SHP77 treated with DMSO at 0.1 percent for 48 hours (cell line): ENCODE measurements at regions not wholly inside any gene's neighbourhood (a gene's known extent, or its start where the extent isn't known, plus 50 kb on each side); places are given as distances from the start of the nearest gene placed in this dataset.

Experiments
- DNase-seq: peaks from one replicate; lab custom pipeline; 2025; lab: John Stamatoyannopoulos, UW

DNA sequence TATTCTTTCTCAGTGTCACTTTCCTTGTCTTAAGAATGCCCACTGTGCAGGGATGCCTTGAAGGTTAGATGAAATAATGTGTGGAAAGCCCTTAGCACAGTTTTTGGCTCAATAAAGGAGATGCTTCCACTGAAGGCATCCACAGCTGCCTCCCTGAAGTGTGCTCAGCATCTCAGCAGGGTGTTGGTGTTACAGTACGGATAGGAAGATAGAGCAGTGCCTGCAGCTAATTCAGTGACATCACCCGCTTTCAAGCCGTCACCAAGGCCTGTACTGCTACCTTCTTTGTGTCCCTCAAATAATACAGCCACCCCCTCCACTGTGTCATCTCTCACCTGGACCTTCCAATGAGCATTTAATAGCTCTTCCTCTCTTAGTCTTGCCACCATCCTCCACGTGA lies 59.0 kb downstream of the NDUFS5 start:
- DNase-seq: no peak

GRCh38 chr1:39086386-39086785 lies 60.2 kb downstream of the NDUFS5 start:
- no peak for DNase-seq

GRCh38 chr1:39086865-39087409 lies 60.8 kb downstream of the NDUFS5 start:
- DNase-seq: no peak

DNA sequence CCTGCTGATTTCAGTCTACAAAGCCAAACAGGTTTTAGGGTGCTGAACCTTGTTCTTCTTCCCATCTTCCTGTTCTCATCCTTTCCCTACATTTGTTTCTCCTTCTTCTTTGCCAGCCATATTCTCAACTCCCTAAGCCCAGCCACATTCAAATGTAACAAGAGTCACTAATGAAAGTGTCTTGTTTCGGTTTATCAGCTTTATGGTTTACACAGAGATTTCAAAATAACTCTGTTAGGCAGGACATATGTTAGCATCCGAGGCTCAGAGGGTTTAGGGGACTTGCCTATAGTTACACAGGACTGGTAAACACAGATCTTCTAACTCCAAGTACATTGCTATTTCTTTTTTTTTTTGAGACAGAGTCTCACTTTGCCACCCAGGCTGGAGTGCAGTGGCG lies 61.3 kb downstream of the NDUFS5 start:
- no peak for DNase-seq

GRCh38 chr1:39088658-39089057 lies 62.5 kb downstream of the NDUFS5 start:
- DNase-seq: no peak

GRCh38 chr1:39089931-39090521 lies 63.9 kb downstream of the NDUFS5 start:
- DNase-seq: no peak

- DNase-seq: no peak
Measured at GRCh38 chr1:39090757-39091380, 64.7 kb downstream of the NDUFS5 start.

DNA sequence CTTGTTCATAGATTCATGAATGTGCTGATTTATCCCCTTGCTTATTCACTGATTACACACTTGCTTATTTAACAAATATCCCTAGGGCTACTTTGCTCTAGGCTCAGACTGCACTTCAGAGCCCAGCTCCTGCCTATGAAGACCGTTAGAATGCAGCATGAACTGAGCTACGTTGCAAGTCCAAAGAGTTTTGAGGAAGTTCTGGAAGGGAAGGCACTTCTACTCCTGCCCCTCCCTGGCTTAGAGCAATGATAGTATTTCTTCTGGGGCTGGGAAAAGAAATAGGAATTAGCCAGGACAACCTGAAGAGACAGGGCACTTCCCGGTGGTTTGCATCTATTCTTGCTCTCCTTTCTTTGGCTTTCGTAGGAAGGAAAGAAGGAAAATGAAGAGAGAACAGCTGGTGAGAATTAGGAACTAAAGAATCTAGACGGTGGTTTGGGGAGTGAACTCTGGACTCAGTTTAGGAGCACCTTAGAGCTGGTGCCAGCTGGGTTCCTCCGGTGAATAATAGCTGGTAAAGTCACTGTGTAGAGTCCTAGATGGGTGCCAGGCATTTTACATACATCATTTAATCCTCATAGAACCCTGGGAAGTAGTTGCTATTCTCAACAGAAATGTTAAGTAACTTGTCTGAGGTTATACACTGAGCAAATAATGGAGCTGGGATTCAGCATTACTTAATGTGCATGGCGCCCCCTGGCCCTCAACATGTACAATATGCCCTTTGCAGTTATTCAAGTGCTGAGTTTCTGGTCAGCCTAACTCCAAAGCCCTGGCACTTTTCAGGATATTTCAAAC lies 65.9 kb downstream of the NDUFS5 start:
- DNase-seq: no peak

DNA sequence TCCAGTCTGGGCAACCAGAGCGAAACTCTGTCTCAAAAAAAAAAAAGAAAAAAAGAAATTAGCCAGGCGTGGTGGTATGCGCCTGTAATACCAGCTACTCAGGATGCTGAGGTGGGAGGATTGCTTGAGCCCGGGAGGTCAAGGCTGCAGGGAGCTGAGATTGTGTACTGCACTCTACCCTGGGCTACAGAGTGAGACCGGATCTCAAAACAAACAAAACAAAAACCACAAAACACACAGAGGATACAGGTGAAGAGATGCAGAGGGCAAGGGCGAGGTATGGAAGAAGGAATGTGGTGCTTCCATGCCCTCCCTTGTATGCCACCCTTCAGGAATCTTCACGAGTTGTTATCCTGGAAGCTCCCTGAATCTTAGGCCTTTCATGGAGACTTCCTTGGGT lies 68.5 kb downstream of the NDUFS5 start:
- DNase-seq: no peak

GRCh38 chr1:39098546-39099250 lies 72.5 kb downstream of the NDUFS5 start:
- peak; percentile 63 for DNase-seq

GRCh38 chr1:39102537-39103327 lies 76.6 kb downstream of the NDUFS5 start:
- DNase-seq: peak; percentile 69

- DNase-seq: no peak
Measured at GRCh38 chr1:39103328-39104157, 77.4 kb downstream of the NDUFS5 start.

DNA sequence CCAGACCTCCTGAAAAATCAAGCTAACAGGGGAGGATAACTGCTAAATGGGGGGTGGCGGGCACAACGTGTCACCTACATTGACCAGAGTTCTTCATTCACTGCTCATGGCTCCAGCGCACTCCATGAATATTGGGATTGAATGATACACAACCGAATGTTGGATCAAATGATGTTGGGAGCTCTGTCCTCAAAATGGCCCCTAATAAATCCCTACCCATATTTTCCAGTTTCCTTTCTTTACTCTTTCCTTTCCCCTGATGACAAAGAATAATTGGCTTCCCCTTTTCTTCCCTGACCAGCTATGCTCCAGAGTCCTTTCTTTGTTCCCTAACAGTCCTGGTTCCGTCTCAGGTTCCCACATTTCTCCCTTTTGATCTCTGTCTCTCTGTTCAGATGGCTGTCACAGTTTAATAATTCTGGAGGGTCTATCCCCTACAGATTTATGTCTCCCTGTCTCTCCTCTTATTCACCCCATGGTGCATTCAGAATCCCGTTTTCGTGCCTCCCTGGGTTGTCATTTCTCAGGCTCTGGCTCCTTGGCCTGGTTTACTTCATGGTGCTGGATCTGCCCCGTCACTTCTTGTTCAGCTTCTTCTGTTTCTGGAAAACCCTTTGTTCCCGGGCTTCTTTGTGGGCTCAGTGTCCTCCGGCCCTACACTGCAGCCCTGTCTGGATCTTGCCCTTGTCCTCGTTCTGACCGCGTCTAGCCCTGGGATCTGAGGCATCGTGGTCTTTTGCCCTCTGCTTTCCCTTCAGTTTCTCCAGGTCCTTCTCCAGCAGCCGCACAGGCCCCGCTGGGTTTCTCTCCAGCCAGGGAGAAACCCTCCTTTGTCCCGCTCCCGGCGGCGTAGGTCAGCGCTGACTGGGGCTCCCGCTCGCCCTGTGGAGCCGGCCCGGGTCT lies 78.3 kb downstream of the NDUFS5 start:
- no peak for DNase-seq

GRCh38 chr1:39105061-39105840 lies 79.1 kb downstream of the NDUFS5 start:
- DNase-seq: no peak

DNA sequence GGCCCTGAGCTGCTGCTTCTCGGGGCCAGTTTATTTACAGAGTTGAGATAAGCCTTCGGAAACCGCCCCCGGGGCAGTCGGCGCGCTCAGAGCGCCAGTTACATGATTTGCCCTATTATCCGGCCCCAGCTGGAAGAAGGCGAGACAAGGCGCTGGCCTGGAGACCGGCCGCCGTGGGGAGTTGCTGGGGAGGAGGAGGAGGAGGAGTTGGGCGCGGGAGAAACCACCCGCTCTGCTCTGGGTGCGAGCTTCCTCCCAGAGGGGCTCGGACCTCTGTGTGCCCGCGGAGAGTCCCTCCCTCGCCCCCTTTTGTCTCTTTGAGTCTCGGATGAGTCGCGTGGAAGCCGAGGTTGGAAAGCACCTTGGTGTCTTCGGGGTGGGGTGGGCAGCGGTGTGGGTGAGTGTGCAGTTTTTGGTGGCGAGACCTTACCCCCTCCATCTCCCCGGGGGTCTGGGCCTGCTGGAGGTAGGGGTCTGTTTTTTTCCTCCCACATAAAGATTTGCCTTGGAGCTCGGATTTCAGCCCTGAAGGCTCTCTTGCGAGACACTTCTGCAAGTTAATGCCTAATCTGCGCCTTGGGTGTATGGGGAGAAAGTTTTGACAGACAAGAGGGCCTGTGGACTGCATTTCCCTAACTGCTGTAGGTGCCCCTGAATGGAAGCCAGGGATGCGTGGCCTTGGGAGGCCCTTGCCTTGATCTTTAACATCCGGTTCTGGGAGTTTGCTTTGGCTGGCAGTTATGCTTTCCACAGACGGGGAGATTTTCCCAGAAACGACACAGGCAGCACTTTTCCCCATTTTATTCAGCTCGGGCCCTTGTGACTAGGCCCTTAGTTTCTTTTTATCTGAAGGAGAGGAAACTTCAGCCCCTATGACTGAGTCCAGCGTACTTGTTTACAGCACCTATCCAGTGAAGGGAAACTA lies 80.0 kb downstream of the NDUFS5 start:
- peak; percentile 47 for DNase-seq

GRCh38 chr1:39106801-39107327 lies 80.7 kb downstream of the NDUFS5 start:
- DNase-seq: no peak
